Thyroid gland (tissue), 4 donors: ENCODE measurements at regions not wholly inside any gene's neighbourhood (a gene's known extent, or its start where the extent isn't known, plus 50 kb on each side); places are given as distances from the start of the nearest gene placed in this dataset.

Source experiments
- DNase-seq, 2 donors: peaks; one replicate each; pipeline ENCODE4 v3.0.0-alpha.2; 2019
- H3K27ac ChIP-seq, 3 donors: fragments of 200-600 bp; sonication (generic); 1 replicate in 2 of 3; 2 replicates in 1 of 3; pipeline ENCODE4 v1.5.1; 2016 to 2019; ENCODE audit warnings: mild to moderate bottlenecking in 1 of 3, moderate library complexity in 1 of 3
- H3K27me3 ChIP-seq: fragments of 200-600 bp; sonication (generic); one replicate; pipeline ENCODE4 v1.5.1; 2019
- H3K36me3 ChIP-seq, 2 donors: fragments of 200-600 bp; sonication (generic); one replicate each; pipeline ENCODE4 v1.5.1; 2016 to 2019
- H3K4me1 ChIP-seq, 2 donors: fragments of 200-600 bp; sonication (generic); one replicate each; pipeline ENCODE4 v1.5.1; 2017 to 2019
- H3K4me3 ChIP-seq, 3 donors: fragments of 200-600 bp; sonication (generic); replicated peaks in 1 of 3; 1 replicate in 2 of 3; 2 replicates in 1 of 3; pipeline ENCODE4 v1.5.1; 2016; ENCODE audit warnings: mild to moderate bottlenecking in 1 of 3
- H3K9me3 ChIP-seq: fragments of 200-600 bp; sonication (generic); one replicate; pipeline ENCODE4 v1.5.1; 2017
- CTCF ChIP-seq, 6 experiments: fragments of 200-600 bp in 3 of 6; fragments of 450-650 bp in 3 of 6; sonication (generic) in 3 of 6; IDR thresholded peaks; one replicate each; pipeline ENCODE4 v1.5.1; 2016 to 2019; ENCODE audit warnings: antibody characterized with exemption in 6 of 6, mild to moderate bottlenecking in 2 of 6, inconsistent platforms in 1 of 6, moderate library complexity in 1 of 6
- POLR2A ChIP-seq, 2 donors: fragments of 450-650 bp; IDR thresholded peaks; one replicate each; pipeline ENCODE4 v1.6.1; 2017; ENCODE audit warnings: antibody characterized with exemption in 2 of 2, mild to moderate bottlenecking in 2 of 2, moderate library complexity in 1 of 2
- WGBS, 2 donors: methylation state at CpG; one replicate each; pipeline ENCODE4 v1.1.5; 2017; 5-methylcytosine and 5-hydroxymethylcytosine counted together
- intact Hi-C: fragments of 100-400 bp; cut with DNase I; formaldehyde crosslinking; loops from one replicate; pipeline ENCODE4 v1.15.1; 2023

- no peak for TF ChIP-seq CTCF (IDR thresholded peaks at IDR 0.05)
- TF ChIP-seq POLR2A (IDR thresholded peaks at IDR 0.05) = no peak
- Histone ChIP-seq H3K27me3 (no peaks in the 10 kb centered on the region), H3K27ac (no peak overlapping the region), H3K9me3 (no peaks in the 10 kb centered on the region), H3K4me3 (no peak overlapping the region), H3K36me3 (no peaks in the 10 kb centered on the region), H3K4me1 (peaks cover 0 to 17% of the 10 kb centered on the region in 2 donors)
- WGBS, 2 donors = 86 to 87% methylated on average over 3 of the region's 3 CpGs
- intact Hi-C loops = no loop called here
- no peak for DNase-seq
These were observed 108.5 kb upstream of the GNG12 start for GRCh38 chr1:67941746-67942145.

GRCh38 chr1:67941155-67941554 is 107.9 kb upstream of the GNG12 start:
- Histone ChIP-seq H3K27ac (no peak overlapping the region), H3K4me3 (no peak overlapping the region), H3K4me1 (peaks cover 0 to 15% of the 10 kb centered on the region in 2 donors), H3K27me3 (no peaks in the 10 kb centered on the region), H3K36me3 (no peaks in the 10 kb centered on the region), H3K9me3 (no peaks in the 10 kb centered on the region)
- WGBS, 2 donors = 93 to 96% methylated on average over 4 of the region's 4 CpGs
- no peak for DNase-seq
- TF ChIP-seq CTCF (IDR thresholded peaks at IDR 0.05) (no peak), POLR2A (IDR thresholded peaks at IDR 0.05) (no peak)
- intact Hi-C loops = no loop called here

GRCh38 chr1:67939942-67940341 is 106.7 kb upstream of the GNG12 start:
- no peaks in the 10 kb centered on the region for H3K27me3 ChIP-seq
- H3K9me3 ChIP-seq = no peaks in the 10 kb centered on the region
- peaks cover 0 to 8% of the 10 kb centered on the region in 2 donors for H3K4me1 ChIP-seq
- no peak for DNase-seq
- no peak overlapping the region for H3K4me3 ChIP-seq
- 69 to 72% methylated on average over 2 of the region's 2 CpGs for WGBS, 2 donors
- intact Hi-C loops = no loop called here
- H3K27ac ChIP-seq = no peak overlapping the region
- H3K36me3 ChIP-seq = no peaks in the 10 kb centered on the region
- TF ChIP-seq POLR2A (IDR thresholded peaks at IDR 0.05) (no peak), CTCF (IDR thresholded peaks at IDR 0.05) (no peak)

GRCh38 chr1:67939186-67939743 is 106.0 kb upstream of the GNG12 start:
- 60 to 62% methylated on average over 5 of the region's 5 CpGs for WGBS, 2 donors
- intact Hi-C loops = no loop called here
- no peak overlapping the region for H3K27ac ChIP-seq

GRCh38 chr1:67937651-67938050 is 104.4 kb upstream of the GNG12 start:
- intact Hi-C loops = no loop called here
- Histone ChIP-seq H3K4me1 (peaks cover 0 to 8% of the 10 kb centered on the region in 2 donors), H3K36me3 (no peaks in the 10 kb centered on the region), H3K9me3 (no peaks in the 10 kb centered on the region), H3K27me3 (no peaks in the 10 kb centered on the region), H3K4me3 (no peak overlapping the region), H3K27ac (no peak overlapping the region)
- DNase-seq = no peak
- 42 to 44% methylated on average over 9 of the region's 9 CpGs for WGBS, 2 donors
- no peak for TF ChIP-seq POLR2A (IDR thresholded peaks at IDR 0.05)
- no peak for TF ChIP-seq CTCF (IDR thresholded peaks at IDR 0.05)

More at GRCh38 chr1:67939186-67939743, 106.0 kb upstream of the GNG12 start:
- Histone ChIP-seq H3K9me3 (no peaks in the 10 kb centered on the region), H3K36me3 (no peaks in the 10 kb centered on the region), H3K27me3 (no peaks in the 10 kb centered on the region), H3K4me1 (peaks cover 0 to 8% of the 10 kb centered on the region in 2 donors), H3K4me3 (no peak overlapping the region)
- DNase-seq = no peak
- no peak for TF ChIP-seq POLR2A (IDR thresholded peaks at IDR 0.05)
- no peak for TF ChIP-seq CTCF (IDR thresholded peaks at IDR 0.05)
